GM04503 (cell line): ENCODE measurements at regions not wholly inside any gene's neighbourhood (a gene's known extent, or its start where the extent isn't known, plus 50 kb on each side); places are given as distances from the start of the nearest gene placed in this dataset.

ENCODE experiments used
- DNase-seq: peaks from one replicate; pipeline ENCODE4 v3.0.0-alpha.2; 2012; ENCODE audit warnings: low read depth

- peak; percentile 27 for DNase-seq
Measured at GRCh38 chr5:74424162-74424868, 216.2 kb downstream of the ENC1 start.

DNA sequence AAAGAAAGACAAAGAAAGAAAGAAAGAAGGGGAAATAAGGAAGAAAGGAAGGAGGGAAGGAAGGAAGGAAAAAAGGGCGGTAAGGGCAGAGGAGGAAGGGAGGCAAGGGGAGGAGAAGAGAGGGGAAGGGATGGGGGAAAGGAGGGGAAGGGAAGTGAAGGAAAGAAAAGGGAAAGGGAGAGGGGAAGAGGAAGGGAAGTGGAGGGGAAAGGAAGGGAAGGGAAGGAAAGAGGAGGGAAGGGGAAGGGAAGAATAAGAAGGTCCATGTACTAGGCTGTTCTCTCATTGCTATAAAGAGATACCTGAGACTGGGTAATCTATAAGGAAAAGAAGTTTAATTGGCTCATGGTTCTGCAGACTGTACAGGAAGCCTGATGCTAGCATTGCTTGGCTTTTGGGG is 217.1 kb downstream of the ENC1 start:
- no peak for DNase-seq

DNA sequence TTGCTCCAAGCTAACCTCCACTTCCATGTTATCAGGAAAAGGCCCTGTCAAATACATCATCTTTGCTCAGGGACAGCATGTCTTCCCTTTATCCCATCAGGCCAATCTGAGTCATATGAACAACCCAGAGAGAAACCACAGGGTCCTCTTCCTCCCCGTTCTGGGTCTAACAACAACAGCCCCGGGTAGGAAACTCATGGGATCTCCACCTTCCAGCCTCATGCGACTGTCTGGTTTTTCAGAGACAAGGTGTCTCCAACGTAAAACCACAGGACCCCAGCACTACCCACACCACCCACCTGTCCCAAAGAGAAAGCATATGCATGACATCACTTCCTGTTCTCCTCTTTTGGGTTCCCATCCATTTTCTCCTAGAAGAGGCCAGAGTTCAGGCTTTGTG is 217.9 kb downstream of the ENC1 start:
- no peak for DNase-seq

DNA sequence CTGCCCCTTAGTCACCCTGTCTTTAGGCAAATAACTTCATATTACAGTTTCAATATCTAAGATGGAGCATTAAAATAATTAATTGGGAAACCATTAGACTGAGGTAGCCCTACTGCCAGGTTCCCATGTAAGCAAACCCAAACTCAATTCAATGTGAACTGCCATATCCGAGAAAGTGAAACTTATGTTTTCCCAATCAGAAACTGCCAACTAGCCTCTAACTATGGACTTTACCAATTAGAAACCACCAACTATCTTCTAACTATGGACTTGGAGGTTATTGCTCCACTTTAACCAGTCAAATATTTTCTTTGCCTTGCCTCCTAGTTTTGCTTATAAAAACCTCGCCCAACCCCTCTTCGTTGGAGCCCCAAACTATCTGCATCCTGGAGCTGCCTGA is 218.5 kb downstream of the ENC1 start:
- DNase-seq, result no peak

- DNase-seq, result no peak
Measured at GRCh38 chr5:74421377-74421776, 219.2 kb downstream of the ENC1 start.

- DNase-seq, result no peak
Measured at GRCh38 chr5:74420947-74421346, 219.6 kb downstream of the ENC1 start.

DNA sequence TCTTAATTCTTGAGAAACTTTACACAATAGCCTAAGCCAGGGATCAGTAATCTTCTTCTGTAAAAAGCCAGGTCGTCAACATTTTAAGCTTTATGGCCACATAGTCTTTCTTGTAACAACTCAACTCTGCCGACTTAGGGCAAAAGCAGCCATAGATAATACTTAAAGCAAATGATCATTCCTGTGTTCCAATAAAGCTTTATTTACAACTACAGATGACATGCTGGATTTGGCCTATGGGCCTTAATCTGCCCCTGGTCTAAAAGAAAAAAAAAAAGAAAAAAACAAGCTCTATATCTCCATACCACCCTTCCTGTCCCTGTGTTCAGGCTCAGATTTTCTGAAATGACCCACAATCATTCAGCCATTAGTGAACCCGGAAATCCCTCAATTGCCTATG is 220.3 kb downstream of the ENC1 start:
- no peak for DNase-seq

- no peak for DNase-seq
Measured at GRCh38 chr5:74419468-74419867, 221.1 kb downstream of the ENC1 start.

DNA sequence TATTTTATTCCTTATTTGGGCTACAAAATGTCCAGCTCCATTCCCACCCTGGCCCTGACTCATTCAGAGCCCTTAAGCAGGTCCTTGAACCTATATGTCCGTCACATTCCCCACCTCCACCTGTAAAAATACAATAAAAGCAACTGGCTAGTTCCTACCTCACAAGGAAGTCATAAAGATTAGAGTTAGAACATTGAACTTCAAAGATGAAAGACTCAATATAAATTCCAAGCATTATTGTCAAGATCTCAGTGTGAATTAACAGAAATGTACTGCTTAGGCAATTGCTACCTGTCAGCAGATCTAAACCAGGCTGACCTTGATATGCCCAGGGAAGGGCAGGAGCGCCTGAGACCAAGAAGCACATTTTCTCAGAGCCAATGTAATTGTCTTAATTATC is 221.8 kb downstream of the ENC1 start:
- DNase-seq, result no peak

GRCh38 chr5:74418261-74418660 is 222.3 kb downstream of the ENC1 start:
- DNase-seq, result no peak

- DNase-seq, result no peak
Measured at GRCh38 chr5:74415695-74416102, 224.8 kb downstream of the ENC1 start.

GRCh38 chr5:74414228-74414627 is 226.3 kb downstream of the ENC1 start:
- DNase-seq, result no peak

GRCh38 chr5:74413403-74414048 is 227.0 kb downstream of the ENC1 start:
- no peak for DNase-seq

DNA sequence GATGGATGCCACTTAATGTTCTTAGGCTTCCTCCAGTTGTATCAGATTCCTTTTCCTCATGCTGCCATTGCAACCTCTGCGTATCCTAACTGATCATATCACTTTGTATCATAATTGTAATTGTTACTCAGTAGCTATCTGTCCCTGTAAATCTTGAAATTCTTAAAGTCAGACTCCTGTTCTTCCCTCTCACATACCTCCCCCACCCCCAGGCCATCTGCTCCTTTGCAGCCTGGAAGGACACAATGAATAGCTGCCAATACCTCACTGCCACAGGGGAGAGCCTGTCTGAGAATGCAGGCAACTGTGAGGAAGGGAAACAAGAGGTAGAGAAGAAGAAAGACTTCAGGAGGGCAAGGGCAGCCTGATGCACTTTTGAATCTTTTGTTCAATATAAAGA is 228.5 kb downstream of the ENC1 start:
- DNase-seq, result no peak

GRCh38 chr5:74409712-74410111 is 230.8 kb downstream of the ENC1 start:
- DNase-seq, result no peak

- DNase-seq, result no peak
Measured at GRCh38 chr5:74409166-74409706, 231.3 kb downstream of the ENC1 start.

GRCh38 chr5:74408150-74409043 is 232.1 kb downstream of the ENC1 start:
- DNase-seq, result no peak

GRCh38 chr5:74407701-74408100 is 232.8 kb downstream of the ENC1 start:
- no peak for DNase-seq

GRCh38 chr5:74406844-74407243 is 233.7 kb downstream of the ENC1 start:
- DNase-seq, result no peak

GRCh38 chr5:74405593-74405992 is 234.9 kb downstream of the ENC1 start:
- no peak for DNase-seq

- DNase-seq, result no peak
Measured at GRCh38 chr5:74404574-74405508, 235.7 kb downstream of the ENC1 start.

DNA sequence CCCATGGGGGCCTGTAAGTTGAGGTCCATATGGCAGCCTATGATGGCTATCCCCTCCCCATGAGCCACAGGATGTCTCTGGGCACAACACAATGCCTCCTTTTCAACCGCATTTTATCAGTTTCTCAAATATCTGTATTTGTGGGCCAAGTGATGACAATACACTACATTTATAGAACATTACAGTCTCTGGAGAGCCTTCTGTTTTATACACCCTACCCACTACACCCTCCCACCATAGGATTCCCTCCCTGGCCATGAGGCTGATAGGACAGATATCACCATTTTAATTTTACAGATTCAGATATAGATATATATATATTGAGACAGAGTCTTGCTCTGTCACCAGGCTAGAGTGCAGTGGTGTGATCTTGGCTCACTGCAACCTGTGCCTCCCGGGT is 236.8 kb downstream of the ENC1 start:
- no peak for DNase-seq
